RWPE1 (cell line): ENCODE measurements at regions not wholly inside any gene's neighbourhood (a gene's known extent, or its start where the extent isn't known, plus 50 kb on each side); places are given as distances from the start of the nearest gene placed in this dataset.
"Not testable (repeated sequence)": the region's sequence is repeated elsewhere in the genome, so short reads cannot be mapped to it uniquely, and the experiment has no call there.

Experiments used
- CTCF ChIA-PET: fragments of 350-600 bp; sonication (Branson Sonifier 250); formaldehyde crosslinking; extraction: SDS; loops from one replicate; lab custom pipeline; 2021; lab: Yijun Ruan, JAX
- POLR2A ChIA-PET: fragments of 400-600 bp; formaldehyde crosslinking; extraction: SDS; loops from one replicate; lab custom pipeline; 2020; ENCODE audit warnings: antibody characterized with exemption; ENCODE audit not compliant: low non-redundant PET; lab: Yijun Ruan, JAX
- DNase-seq: peaks from one replicate; pipeline ENCODE4 v3.0.0; 2012; ENCODE audit warnings: low spot score
- H3K27ac ChIP-seq: fragments of 450-650 bp; 2 replicates; pipeline ENCODE4 v1.5.1; 2017
- CTCF ChIP-seq: fragments of 450-650 bp; conservative IDR thresholded peaks from 2 replicates; pipeline ENCODE4 v1.5.1; 2017; ENCODE audit warnings: low read depth, mild to moderate bottlenecking

- peak; percentile 11 for DNase-seq
- H3K27ac ChIP-seq = no peak overlapping the region
- TF ChIP-seq CTCF = no peak
- ChIA-PET CTCF (no interaction called here), POLR2A (no interaction called here)
Observed at GRCh38 chr12:73678335-73678734, 859.3 kb upstream of the ATXN7L3B start.

GRCh38 chr12:73699318-73699717 lies 838.3 kb upstream of the ATXN7L3B start:
- ChIA-PET CTCF (no interaction called here), POLR2A (no interaction called here)
- TF ChIP-seq CTCF = no peak

GRCh38 chr12:73714655-73715054 lies 823.0 kb upstream of the ATXN7L3B start:
- no peak for TF ChIP-seq CTCF
- POLR2A ChIA-PET = no interaction called here

More at GRCh38 chr12:73699318-73699717, 838.3 kb upstream of the ATXN7L3B start:
- DNase-seq = no peak
- H3K27ac ChIP-seq = no peak overlapping the region

GRCh38 chr12:73716143-73716542 lies 821.5 kb upstream of the ATXN7L3B start:
- POLR2A ChIA-PET, DNase-seq, H3K27ac ChIP-seq: not testable (repeated sequence)
- CTCF ChIA-PET = interaction anchor here (0.7 kb wide), 1 partner anchor 58 kb away, joined by 3 read pairs; no protein-coding TSS in a partner anchor

More at GRCh38 chr12:73714655-73715054, 823.0 kb upstream of the ATXN7L3B start:
- CTCF ChIA-PET = no interaction called here
- DNase-seq = no peak
- H3K27ac ChIP-seq = no peak overlapping the region

- POLR2A ChIA-PET = no interaction called here
- CTCF ChIA-PET = no interaction called here
- DNase-seq = no peak
- no peak for TF ChIP-seq CTCF
- H3K27ac ChIP-seq = no peak overlapping the region
Observed at GRCh38 chr12:73719223-73719622, 818.4 kb upstream of the ATXN7L3B start.

GRCh38 chr12:73726881-73727280 lies 810.8 kb upstream of the ATXN7L3B start:
- no peak for DNase-seq
- TF ChIP-seq CTCF = no peak
- CTCF ChIA-PET = no interaction called here
- POLR2A ChIA-PET = no interaction called here
- no peak overlapping the region for H3K27ac ChIP-seq

GRCh38 chr12:73731658-73732057 lies 806.0 kb upstream of the ATXN7L3B start:
- peak; percentile 6 for DNase-seq
- POLR2A ChIA-PET = no interaction called here
- H3K27ac ChIP-seq = no peak overlapping the region
- TF ChIP-seq CTCF = no peak
- CTCF ChIA-PET = no interaction called here
